ENCODE measurements at regions not wholly inside any gene's neighbourhood (a gene's known extent, or its start where the extent isn't known, plus 50 kb on each side); places are given as distances from the start of the nearest gene placed in this dataset.

DNA sequence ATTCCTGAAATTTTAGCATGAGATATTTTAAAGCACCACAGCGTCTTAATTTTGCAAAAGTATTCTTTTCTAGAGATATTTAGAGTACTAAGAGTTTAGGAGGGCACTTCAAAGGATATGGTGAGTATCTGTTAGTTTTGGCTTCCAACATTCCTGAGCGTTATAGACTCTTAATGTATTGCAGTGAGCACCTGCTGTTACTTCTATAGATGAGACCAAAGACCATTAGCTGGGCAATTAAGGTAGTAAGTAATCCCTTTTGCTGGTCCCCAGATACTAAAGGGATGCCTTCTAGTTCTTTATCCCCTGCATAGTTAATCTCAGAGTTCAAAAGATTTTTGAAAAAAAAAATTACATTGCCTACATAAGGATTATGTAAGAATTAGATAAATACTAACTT is 975.6 kb downstream of the GALC start:
- Histone ChIP-seq H2AFZ (no peak overlapping the region), H3K4me3 (no peak overlapping the region), H3K9me2 (ENCODE audit: insufficient read depth) (no peaks in the 10 kb centered on the region), H3K79me2 (ENCODE audit: low read depth) (no peaks in the 10 kb centered on the region), H3K4me1 (replicated peaks; ENCODE audit: insufficient read depth) (no peaks in the 10 kb centered on the region), H3K4me2 (no peak overlapping the region), H4K20me1 (ENCODE audit: insufficient read depth) (no peaks in the 10 kb centered on the region), H3K36me3 (ENCODE audit: low read depth) (no peaks in the 10 kb centered on the region), H3K27me3 (ENCODE audit: insufficient read depth, low read depth) (no peaks in the 10 kb centered on the region), H3K9me3 (ENCODE audit: insufficient read depth, low read depth) (no peaks in the 10 kb centered on the region), H3F3A (ENCODE audit: insufficient read depth, low read depth) (no peaks in the 10 kb centered on the region), H3K27ac (no peak overlapping the region)
- TF ChIP-seq EZH2 (IDR thresholded peaks at IDR 0.05; ENCODE audit: low read depth), result no peak
- no peak for TF ChIP-seq CTCF (conservative IDR thresholded peaks at IDR 0.05)
- DNase-seq, result no peak
- POLR2A ChIA-PET (ENCODE audit: unreplicated experiment), result no interaction called here
- BruUV-seq (replicated peaks), result no TSS peak
- CTCF ChIA-PET, result no interaction called here
- intact Hi-C loops (cut with micrococcal nuclease; ENCODE audit: unreplicated experiment), result no loop called here

DNA sequence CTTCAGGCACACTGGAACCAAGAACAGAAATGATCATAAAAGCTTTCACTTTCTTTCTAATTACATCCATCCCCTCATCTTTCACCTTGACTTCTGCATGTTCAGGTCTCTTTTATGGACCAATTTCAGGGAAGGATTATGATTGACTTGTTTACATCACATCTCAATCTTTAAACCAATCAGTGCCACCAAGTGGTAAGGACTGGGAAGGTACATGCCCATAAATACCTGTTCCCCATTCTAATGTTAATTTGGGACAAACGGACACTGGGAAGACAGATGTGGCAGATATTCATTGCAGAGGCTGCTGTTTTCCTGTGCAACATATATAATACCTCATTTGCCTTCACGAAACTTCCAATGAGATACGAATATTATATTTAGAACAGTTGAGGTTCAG is 978.1 kb downstream of the GALC start:
- Histone ChIP-seq H3K9me3 (ENCODE audit: insufficient read depth, low read depth) (no peaks in the 10 kb centered on the region), H2AFZ (no peak overlapping the region), H3K4me2 (no peak overlapping the region), H4K20me1 (ENCODE audit: insufficient read depth) (no peaks in the 10 kb centered on the region), H3K79me2 (ENCODE audit: low read depth) (no peaks in the 10 kb centered on the region), H3K4me3 (no peak overlapping the region), H3K27me3 (ENCODE audit: insufficient read depth, low read depth) (no peaks in the 10 kb centered on the region), H3K4me1 (replicated peaks; ENCODE audit: insufficient read depth) (no peaks in the 10 kb centered on the region), H3K27ac (no peak overlapping the region), H3K9me2 (ENCODE audit: insufficient read depth) (no peaks in the 10 kb centered on the region), H3K36me3 (ENCODE audit: low read depth) (no peaks in the 10 kb centered on the region), H3F3A (ENCODE audit: insufficient read depth, low read depth) (no peaks in the 10 kb centered on the region)
- intact Hi-C loops (cut with micrococcal nuclease; ENCODE audit: unreplicated experiment), result no loop called here
- DNase-seq, result no peak
- ChIA-PET POLR2A (ENCODE audit: unreplicated experiment) (no interaction called here), CTCF (no interaction called here)
- TF ChIP-seq CTCF (conservative IDR thresholded peaks at IDR 0.05), result no peak
- TF ChIP-seq EZH2 (IDR thresholded peaks at IDR 0.05; ENCODE audit: low read depth), result no peak
- no TSS peak for BruUV-seq (replicated peaks)

DNA sequence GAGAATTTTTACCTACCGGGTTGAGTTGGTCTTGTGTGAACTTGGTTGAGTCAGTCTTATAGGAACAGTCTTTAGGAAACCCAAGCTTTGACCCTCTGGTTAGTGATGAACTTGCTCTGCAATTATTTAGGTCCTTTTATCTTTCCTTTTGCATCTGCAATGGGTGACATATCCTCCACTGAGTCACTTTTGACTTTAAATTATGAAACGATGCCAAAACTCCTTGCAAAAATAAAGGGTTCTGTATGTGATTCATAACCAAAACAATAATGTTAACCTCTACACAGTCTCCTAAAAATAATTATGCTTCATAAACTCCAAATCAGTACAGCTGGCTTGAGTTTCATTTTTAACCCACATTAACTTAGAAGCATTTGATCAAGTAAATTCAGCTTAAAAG is 979.4 kb downstream of the GALC start:
- no peaks in the 10 kb centered on the region for H3K27me3 ChIP-seq (ENCODE audit: insufficient read depth, low read depth)
- no peaks in the 10 kb centered on the region for H4K20me1 ChIP-seq (ENCODE audit: insufficient read depth)
- no peaks in the 10 kb centered on the region for H3F3A ChIP-seq (ENCODE audit: insufficient read depth, low read depth)
- H3K79me2 ChIP-seq (ENCODE audit: low read depth), result no peaks in the 10 kb centered on the region
- H3K36me3 ChIP-seq (ENCODE audit: low read depth), result no peaks in the 10 kb centered on the region
- no peak overlapping the region for H3K4me2 ChIP-seq
- H3K4me3 ChIP-seq, result no peak overlapping the region
- no TSS peak for BruUV-seq (replicated peaks)
- no peak overlapping the region for H2AFZ ChIP-seq
- no peaks in the 10 kb centered on the region for H3K9me3 ChIP-seq (ENCODE audit: insufficient read depth, low read depth)
- no peaks in the 10 kb centered on the region for H3K4me1 ChIP-seq (replicated peaks; ENCODE audit: insufficient read depth)
- DNase-seq, result no peak
- TF ChIP-seq EZH2 (IDR thresholded peaks at IDR 0.05; ENCODE audit: low read depth), result no peak
- TF ChIP-seq CTCF (conservative IDR thresholded peaks at IDR 0.05), result no peak
- no peaks in the 10 kb centered on the region for H3K9me2 ChIP-seq (ENCODE audit: insufficient read depth)
- POLR2A ChIA-PET (ENCODE audit: unreplicated experiment), result no interaction called here
- intact Hi-C loops (cut with micrococcal nuclease; ENCODE audit: unreplicated experiment), result no loop called here
- CTCF ChIA-PET, result no interaction called here
- H3K27ac ChIP-seq, result no peak overlapping the region

Measured in PC-9 (cell line).